ENCODE measurements at regions not wholly inside any gene's neighbourhood (a gene's known extent, or its start where the extent isn't known, plus 50 kb on each side); places are given as distances from the start of the nearest gene placed in this dataset.

GRCh38 chr12:118853634-118854033 is 127.7 kb upstream of the SRRM4 start:
- no peak for TF ChIP-seq POLR2A (IDR thresholded peaks at IDR 0.05)
- TF ChIP-seq, protein P1, sequence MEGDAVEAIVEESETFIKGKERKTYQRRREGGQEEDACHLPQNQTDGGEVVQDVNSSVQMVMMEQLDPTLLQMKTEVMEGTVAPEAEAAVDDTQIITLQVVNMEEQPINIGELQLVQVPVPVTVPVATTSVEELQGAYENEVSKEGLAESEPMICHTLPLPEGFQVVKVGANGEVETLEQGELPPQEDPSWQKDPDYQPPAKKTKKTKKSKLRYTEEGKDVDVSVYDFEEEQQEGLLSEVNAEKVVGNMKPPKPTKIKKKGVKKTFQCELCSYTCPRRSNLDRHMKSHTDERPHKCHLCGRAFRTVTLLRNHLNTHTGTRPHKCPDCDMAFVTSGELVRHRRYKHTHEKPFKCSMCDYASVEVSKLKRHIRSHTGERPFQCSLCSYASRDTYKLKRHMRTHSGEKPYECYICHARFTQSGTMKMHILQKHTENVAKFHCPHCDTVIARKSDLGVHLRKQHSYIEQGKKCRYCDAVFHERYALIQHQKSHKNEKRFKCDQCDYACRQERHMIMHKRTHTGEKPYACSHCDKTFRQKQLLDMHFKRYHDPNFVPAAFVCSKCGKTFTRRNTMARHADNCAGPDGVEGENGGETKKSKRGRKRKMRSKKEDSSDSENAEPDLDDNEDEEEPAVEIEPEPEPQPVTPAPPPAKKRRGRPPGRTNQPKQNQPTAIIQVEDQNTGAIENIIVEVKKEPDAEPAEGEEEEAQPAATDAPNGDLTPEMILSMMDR (IDR thresholded peaks at IDR 0.05): no peak
- TF ChIP-seq POLR2AphosphoS5 (IDR thresholded peaks at IDR 0.05): no peak
